SK-N-SH (cell line): ENCODE measurements at regions not wholly inside any gene's neighbourhood (a gene's known extent, or its start where the extent isn't known, plus 50 kb on each side); places are given as distances from the start of the nearest gene placed in this dataset.

Experiments
- CTCF ChIA-PET: fragments of 300-600, 350-600 bp; formaldehyde crosslinking; extraction: SDS; loops from one replicate; lab custom pipeline; 2021; lab: Yijun Ruan, JAX
- POLR2A ChIA-PET: fragments of 350-600 bp; sonication (Branson Sonifier 250); formaldehyde crosslinking; extraction: SDS; loops from one replicate; lab custom pipeline; 2020; ENCODE audit warnings: antibody characterized with exemption, inconsistent platforms; lab: Yijun Ruan, JAX
- DNase-seq: peaks from one replicate; pipeline ENCODE4 v3.0.0; 2012
- H2AFZ ChIP-seq: fragments of 200-600 bp; sonication (generic); 2 replicates; pipeline ENCODE4 v1.8.1; 2016; ENCODE audit warnings: antibody characterized with exemption, mild to moderate bottlenecking, low read depth
- H3F3A ChIP-seq: fragments of 200-600 bp; sonication (generic); replicated peaks from 2 replicates; pipeline ENCODE3; 2016; ENCODE audit warnings: antibody characterized with exemption, mild to moderate bottlenecking; ENCODE audit not compliant: insufficient read depth
- H3K27ac ChIP-seq, 2 experiments: fragments of 200-500 bp in 1 of 2; fragments of 200-600 bp in 1 of 2; sonication (Bioruptor generic) in 1 of 2; sonication (generic), shearing (Covaris generic) in 1 of 2; 2 replicates each; pipeline versions ENCODE4 v1.5.1 to v1.6.1; 2014 to 2016; ENCODE audit warnings: low read depth in 2 of 2, inconsistent platforms in 1 of 2, low read length in 1 of 2, mild to moderate bottlenecking in 1 of 2, mixed read lengths in 1 of 2
- H3K27me3 ChIP-seq: fragments of 200-600 bp; sonication (generic), shearing (Covaris generic); 2 replicates; pipeline ENCODE4 v1.6.1; 2016; ENCODE audit warnings: mixed run types; ENCODE audit not compliant: insufficient read depth
- H3K36me3 ChIP-seq, 2 experiments: fragments of 200-500 bp in 1 of 2; fragments of 200-600 bp in 1 of 2; sonication (Bioruptor generic) in 1 of 2; sonication (generic) in 1 of 2; replicated peaks in 1 of 2; 2 replicates each; pipeline versions ENCODE3 to v1.5.1; 2014 to 2016; ENCODE audit warnings: low read length in 1 of 2, mild to moderate bottlenecking in 1 of 2; ENCODE audit not compliant: insufficient read depth in 2 of 2, control insufficient read depth in 1 of 2
- H3K4me1 ChIP-seq, 2 experiments: fragments of 200-500 bp in 1 of 2; fragments of 200-600 bp in 1 of 2; sonication (Bioruptor generic) in 1 of 2; sonication (generic), shearing (Covaris generic) in 1 of 2; 2 replicates each; pipeline versions ENCODE4 v1.5.1 to v1.6.1; 2014 to 2016; ENCODE audit warnings: low read depth in 1 of 2, low read length in 1 of 2, mixed run types in 1 of 2; ENCODE audit not compliant: insufficient read depth in 2 of 2, control insufficient read depth in 1 of 2
- H3K4me2 ChIP-seq: fragments of 200-600 bp; sonication (generic), shearing (Covaris generic); 2 replicates; pipeline ENCODE4 v1.6.1; 2017; ENCODE audit warnings: mixed run types
- H3K4me3 ChIP-seq, 2 experiments: fragments of 200-500 bp in 1 of 2; fragments of 200-600 bp in 1 of 2; sonication (Bioruptor generic) in 1 of 2; sonication (generic), shearing (Covaris generic) in 1 of 2; 2 replicates each; pipeline versions ENCODE4 v1.5.1 to v1.8.1; 2014 to 2016; ENCODE audit warnings: low read depth in 2 of 2, inconsistent platforms in 1 of 2, low read length in 1 of 2, mild to moderate bottlenecking in 1 of 2, mixed read lengths in 1 of 2, moderate library complexity in 1 of 2
- H3K79me2 ChIP-seq: fragments of 200-600 bp; sonication (generic); 2 replicates; pipeline ENCODE4 v1.8.1; 2017; ENCODE audit warnings: mild to moderate bottlenecking; ENCODE audit not compliant: insufficient read depth
- H3K9ac ChIP-seq: fragments of 200-600 bp; sonication (generic); 2 replicates; pipeline ENCODE4 v1.6.1; 2017; ENCODE audit warnings: mixed run types
- H3K9me2 ChIP-seq: fragments of 200-600 bp; sonication (generic); 2 replicates; pipeline ENCODE4 v1.6.1; 2017; ENCODE audit warnings: mixed run types
- H3K9me3 ChIP-seq: fragments of 200-600 bp; sonication (generic); 2 replicates; pipeline ENCODE4 v1.6.1; 2017; ENCODE audit warnings: mixed run types, mild to moderate bottlenecking, moderate library complexity
- H4K20me1 ChIP-seq: fragments of 200-600 bp; sonication (generic); 2 replicates; pipeline ENCODE4 v1.6.1; 2017; ENCODE audit warnings: mild to moderate bottlenecking, mixed run types; ENCODE audit not compliant: insufficient read depth
- CHD2 ChIP-seq: fragments of 150-350 bp; IDR thresholded peaks from 2 replicates; pipeline ENCODE4 v1.6.1; 2018; ENCODE audit warnings: low read length; ENCODE audit not compliant: partially characterized antibody
- EP300 ChIP-seq, 2 experiments: IDR thresholded peaks; 2 replicates each; pipeline versions ENCODE4 v1.4.0 to v1.6.1; 2012; ENCODE audit warnings: borderline replicate concordance in 1 of 2, low read depth in 1 of 2, low read length in 1 of 2
- EZH2phosphoT487 ChIP-seq: fragments of 200-600 bp; sonication (generic); IDR thresholded peaks from 2 replicates; pipeline ENCODE4 v1.6.1; 2017; ENCODE audit warnings: low read depth, mixed run types, mild to moderate bottlenecking, antibody characterized with exemption, moderate library complexity, borderline replicate concordance
- FOXM1 ChIP-seq: IDR thresholded peaks from 2 replicates; pipeline ENCODE4 v1.4.0; 2012; ENCODE audit warnings: low read depth, mild to moderate bottlenecking
- GABPA ChIP-seq: IDR thresholded peaks from 2 replicates; pipeline ENCODE4 v1.4.0; 2012; ENCODE audit warnings: low read depth, mild to moderate bottlenecking
- GATA2 ChIP-seq: sonication (generic); formaldehyde crosslinking; IDR thresholded peaks from 2 replicates; pipeline ENCODE4 v1.5.0; 2020; ENCODE audit warnings: mild to moderate bottlenecking, missing genetic modification reagents
- PBX3 ChIP-seq: IDR thresholded peaks from 2 replicates; pipeline ENCODE4; 2012
- POLR2AphosphoS5 ChIP-seq: IDR thresholded peaks from 2 replicates; pipeline ENCODE4 v1.6.1; 2012; ENCODE audit warnings: low read depth, low read length
- TAF1 ChIP-seq: IDR thresholded peaks from 2 replicates; pipeline ENCODE4 v1.6.1; 2012; ENCODE audit warnings: low read depth, mild to moderate bottlenecking, low read length, moderate library complexity, borderline replicate concordance
- USF2 ChIP-seq: fragments of 150-350 bp; IDR thresholded peaks from 2 replicates; pipeline ENCODE4 v1.6.1; 2017; ENCODE audit warnings: antibody characterized with exemption, low read length, low read depth, borderline replicate concordance
- YY1 ChIP-seq: IDR thresholded peaks from 2 replicates; pipeline ENCODE4 v1.4.0; 2012; ENCODE audit warnings: low read depth, mild to moderate bottlenecking
- WGBS: methylation state at CpG from one replicate; pipeline ENCODE4 v1.1.6; 2017; ENCODE audit warnings: low lambda C conversion rate; 5-methylcytosine and 5-hydroxymethylcytosine counted together
- TF ChIP-seq, protein P1 (sequence below): IDR thresholded peaks from 2 replicates; pipeline ENCODE4 v1.6.1; 2012; ENCODE audit warnings: mild to moderate bottlenecking, low read depth, low read length, moderate library complexity

GRCh38 chr9:20031836-20032235, 243.0 kb upstream of the SLC24A2 start (continued):
- TF ChIP-seq, protein P1, sequence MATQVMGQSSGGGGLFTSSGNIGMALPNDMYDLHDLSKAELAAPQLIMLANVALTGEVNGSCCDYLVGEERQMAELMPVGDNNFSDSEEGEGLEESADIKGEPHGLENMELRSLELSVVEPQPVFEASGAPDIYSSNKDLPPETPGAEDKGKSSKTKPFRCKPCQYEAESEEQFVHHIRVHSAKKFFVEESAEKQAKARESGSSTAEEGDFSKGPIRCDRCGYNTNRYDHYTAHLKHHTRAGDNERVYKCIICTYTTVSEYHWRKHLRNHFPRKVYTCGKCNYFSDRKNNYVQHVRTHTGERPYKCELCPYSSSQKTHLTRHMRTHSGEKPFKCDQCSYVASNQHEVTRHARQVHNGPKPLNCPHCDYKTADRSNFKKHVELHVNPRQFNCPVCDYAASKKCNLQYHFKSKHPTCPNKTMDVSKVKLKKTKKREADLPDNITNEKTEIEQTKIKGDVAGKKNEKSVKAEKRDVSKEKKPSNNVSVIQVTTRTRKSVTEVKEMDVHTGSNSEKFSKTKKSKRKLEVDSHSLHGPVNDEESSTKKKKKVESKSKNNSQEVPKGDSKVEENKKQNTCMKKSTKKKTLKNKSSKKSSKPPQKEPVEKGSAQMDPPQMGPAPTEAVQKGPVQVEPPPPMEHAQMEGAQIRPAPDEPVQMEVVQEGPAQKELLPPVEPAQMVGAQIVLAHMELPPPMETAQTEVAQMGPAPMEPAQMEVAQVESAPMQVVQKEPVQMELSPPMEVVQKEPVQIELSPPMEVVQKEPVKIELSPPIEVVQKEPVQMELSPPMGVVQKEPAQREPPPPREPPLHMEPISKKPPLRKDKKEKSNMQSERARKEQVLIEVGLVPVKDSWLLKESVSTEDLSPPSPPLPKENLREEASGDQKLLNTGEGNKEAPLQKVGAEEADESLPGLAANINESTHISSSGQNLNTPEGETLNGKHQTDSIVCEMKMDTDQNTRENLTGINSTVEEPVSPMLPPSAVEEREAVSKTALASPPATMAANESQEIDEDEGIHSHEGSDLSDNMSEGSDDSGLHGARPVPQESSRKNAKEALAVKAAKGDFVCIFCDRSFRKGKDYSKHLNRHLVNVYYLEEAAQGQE, result no peak
- no peak for TF ChIP-seq EZH2phosphoT487
- TF ChIP-seq GABPA, result no peak
- TF ChIP-seq POLR2AphosphoS5, result no peak
- no peak for TF ChIP-seq GATA2 (CRISPR knock-in tag)
- TF ChIP-seq EP300 (IDR thresholded peaks at IDR 0.05; ENCODE audit: borderline replicate concordance in 1 of 2, low read depth in 1 of 2, low read length in 1 of 2), result no peak

- Histone ChIP-seq H3K4me3 (no peak overlapping the region), H3K27me3 (no peaks in the 10 kb centered on the region), H3K4me2 (no peak overlapping the region), H3F3A (no peaks in the 10 kb centered on the region), H4K20me1 (no peaks in the 10 kb centered on the region), H3K79me2 (no peaks in the 10 kb centered on the region), H3K27ac (no peak overlapping the region), H3K4me1 (peaks cover 0 to 4% of the 10 kb centered on the region in 2 experiments; a peak in 2 of 4 replicates), H3K36me3 (no peaks in the 10 kb centered on the region), H2AFZ (no peak overlapping the region), H3K9ac (no peak overlapping the region), H3K9me2 (no peaks in the 10 kb centered on the region), H3K9me3 (no peaks in the 10 kb centered on the region)
- POLR2A ChIA-PET, result no interaction called here
- TF ChIP-seq YY1 (no peak), PBX3 (no peak), FOXM1 (no peak), TAF1 (no peak), USF2 (no peak), CHD2 (no peak)
- CTCF ChIA-PET, result no interaction called here
- WGBS, result 60% methylated on average over 2 of the region's 2 CpGs
- no peak for DNase-seq
Measured at GRCh38 chr9:20030671-20031070, 241.8 kb upstream of the SLC24A2 start.
